H1 (cell line): ENCODE measurements at regions not wholly inside any gene's neighbourhood (a gene's known extent, or its start where the extent isn't known, plus 50 kb on each side); places are given as distances from the start of the nearest gene placed in this dataset.

Experiments used
- CTCF ChIA-PET: fragments of 300-600 bp; sonication (Branson Sonifier 250); formaldehyde crosslinking; loops from one replicate; lab custom pipeline; 2021; ENCODE audit not compliant: partially characterized antibody; lab: Charles Lee
- POLR2A ChIA-PET: fragments of 300-600 bp; sonication (Branson Sonifier 250); formaldehyde crosslinking; loops from one replicate; lab custom pipeline; 2021; ENCODE audit warnings: inconsistent platforms; ENCODE audit not compliant: partially characterized antibody; lab: Charles Lee
- DNase-seq, 2 experiments: peaks; one replicate each; pipeline versions ENCODE4 v3.0.0 to v3.0.0-alpha.2; 2010 to 2022; ENCODE audit warnings: low spot score in 2 of 2, low read depth in 1 of 2, mixed read lengths in 1 of 2
- FAIRE-seq: peaks from 2 replicates; lab custom pipeline; 2011; peaks lifted over from hg19 to GRCh38; lab: Jason Lieb, UNC
- H2AFZ ChIP-seq: 2 replicates; pipeline ENCODE4 v1.8.1; 2012; ENCODE audit warnings: low read length, inconsistent platforms
- H2AK5ac ChIP-seq: 2 replicates; pipeline ENCODE4 v1.6.1; 2013; ENCODE audit warnings: low read depth, low read length
- H2BK120ac ChIP-seq: replicated peaks from 2 replicates; pipeline ENCODE3; 2013; ENCODE audit warnings: low read depth, low read length, inconsistent platforms
- H2BK12ac ChIP-seq: 2 replicates; pipeline ENCODE4 v1.6.1; 2013; ENCODE audit warnings: low read depth, low read length
- H2BK15ac ChIP-seq: 2 replicates; pipeline ENCODE4 v1.6.1; 2013; ENCODE audit warnings: low read length
- H2BK20ac ChIP-seq: 2 replicates; pipeline ENCODE4 v1.6.1; 2013; ENCODE audit warnings: low read length
- H2BK5ac ChIP-seq: 2 replicates; pipeline ENCODE4 v1.6.1; 2013; ENCODE audit warnings: low read depth, low read length
- H3K14ac ChIP-seq: 2 replicates; pipeline ENCODE4 v1.6.1; 2013; ENCODE audit warnings: inconsistent platforms; ENCODE audit not compliant: insufficient read length
- H3K18ac ChIP-seq: 2 replicates; pipeline ENCODE4 v1.6.1; 2013; ENCODE audit warnings: low read length; ENCODE audit errors: extremely low read depth
- H3K23ac ChIP-seq: 2 replicates; pipeline ENCODE4 v1.6.1; 2013; ENCODE audit warnings: inconsistent platforms; ENCODE audit not compliant: insufficient read length
- H3K23me2 ChIP-seq: 2 replicates; pipeline ENCODE4 v1.6.1; 2013; ENCODE audit warnings: low read depth, low read length
- H3K27ac ChIP-seq: 2 replicates; pipeline ENCODE4 v1.6.1; 2011; ENCODE audit warnings: low read depth, low read length, inconsistent platforms
- H3K27me3 ChIP-seq, 4 experiments: replicated peaks in 1 of 4; 1 replicate in 1 of 4; 2 replicates in 3 of 4; pipeline versions ENCODE4 v1.6.1 to v1.8.1; 2011 to 2013; ENCODE audit warnings: low read length in 3 of 4, mild to moderate bottlenecking in 3 of 4, inconsistent platforms in 2 of 4, mixed read lengths in 2 of 4, moderate library complexity in 1 of 4; ENCODE audit not compliant: control insufficient read depth in 3 of 4, insufficient read depth in 3 of 4; ENCODE audit errors: extremely low read depth in 1 of 4
- H3K36me3 ChIP-seq, 4 experiments: 2 replicates each; pipeline versions ENCODE4 v1.6.1 to v1.8.1; 2011 to 2013; ENCODE audit warnings: mild to moderate bottlenecking in 4 of 4, low read length in 3 of 4, moderate library complexity in 2 of 4, control low read depth in 1 of 4, inconsistent platforms in 1 of 4; ENCODE audit not compliant: insufficient read depth in 4 of 4, control insufficient read depth in 2 of 4
- H3K4ac ChIP-seq: replicated peaks from 2 replicates; pipeline ENCODE3; 2013; ENCODE audit warnings: low read length, low read depth, mixed read lengths, inconsistent platforms; ENCODE audit not compliant: insufficient read length
- H3K4me1 ChIP-seq, 4 experiments: replicated peaks in 1 of 4; 1 replicate in 1 of 4; 2 replicates in 3 of 4; pipeline versions ENCODE4 v1.6.1 to v1.8.1; 2011 to 2013; ENCODE audit warnings: low read length in 3 of 4, inconsistent platforms in 2 of 4, mixed read lengths in 1 of 4; ENCODE audit not compliant: insufficient read depth in 4 of 4, control insufficient read depth in 3 of 4
- H3K4me2 ChIP-seq, 2 experiments: 2 replicates each; pipeline versions ENCODE4 v1.6.1 to v1.8.1; 2011 to 2013; ENCODE audit warnings: low read depth in 2 of 2, low read length in 2 of 2, control low read depth in 1 of 2, inconsistent platforms in 1 of 2, mild to moderate bottlenecking in 1 of 2; ENCODE audit not compliant: insufficient read depth in 1 of 2
- H3K4me3 ChIP-seq, 4 experiments: fragments of 200-600, 300-600 bp in 1 of 4; sonication (generic), shearing (Covaris generic), sonication (Bioruptor Twin) in 1 of 4; 2 replicates each; pipeline versions ENCODE4 v1.5.1 to v1.8.1; 2011 to 2016; ENCODE audit warnings: low read length in 4 of 4, low read depth in 3 of 4, control low read depth in 2 of 4, inconsistent platforms in 2 of 4, mild to moderate bottlenecking in 2 of 4, mixed read lengths in 1 of 4, moderate library complexity in 1 of 4; ENCODE audit not compliant: insufficient read depth in 2 of 4; ENCODE audit errors: extremely low read depth in 1 of 4
- H3K56ac ChIP-seq: replicated peaks from 2 replicates; pipeline ENCODE3; 2013; ENCODE audit warnings: low read depth, mild to moderate bottlenecking, mixed read lengths, low read length, inconsistent platforms; ENCODE audit not compliant: insufficient read length
- H3K79me1 ChIP-seq: 2 replicates; pipeline ENCODE4 v1.6.1; 2013; ENCODE audit warnings: low read depth, low read length, control low read depth
- H3K79me2 ChIP-seq, 2 experiments: 2 replicates each; pipeline versions ENCODE4 v1.6.1 to v1.8.1; 2012 to 2013; ENCODE audit warnings: low read length in 2 of 2, mild to moderate bottlenecking in 2 of 2, inconsistent platforms in 1 of 2; ENCODE audit not compliant: insufficient read depth in 2 of 2, control insufficient read depth in 1 of 2
- H3K9ac ChIP-seq, 4 experiments: replicated peaks in 1 of 4; 1 replicate in 1 of 4; 2 replicates in 3 of 4; pipeline versions ENCODE4 v1.6.1 to v1.8.1; 2011 to 2013; ENCODE audit warnings: low read depth in 3 of 4, low read length in 3 of 4, control low read depth in 2 of 4, mild to moderate bottlenecking in 2 of 4, moderate library complexity in 2 of 4, inconsistent platforms in 1 of 4; ENCODE audit errors: extremely low read depth in 1 of 4
- H3K9me3 ChIP-seq, 2 experiments: 2 replicates each; pipeline versions ENCODE4 v1.6.1 to v1.8.1; 2012 to 2013; ENCODE audit warnings: mild to moderate bottlenecking in 2 of 2, moderate library complexity in 2 of 2, control low read depth in 1 of 2, inconsistent platforms in 1 of 2, low read depth in 1 of 2, low read length in 1 of 2, mixed read lengths in 1 of 2; ENCODE audit not compliant: insufficient read depth in 2 of 2
- H4K20me1 ChIP-seq, 2 experiments: replicated peaks in 1 of 2; 2 replicates each; pipeline versions ENCODE3 to v1.8.1; 2011 to 2013; ENCODE audit warnings: inconsistent platforms in 2 of 2, low read length in 2 of 2, mild to moderate bottlenecking in 1 of 2; ENCODE audit not compliant: insufficient read depth in 2 of 2, control insufficient read depth in 1 of 2
- H4K5ac ChIP-seq: 2 replicates; pipeline ENCODE4 v1.6.1; 2013; ENCODE audit warnings: low read length, low read depth, mixed read lengths, inconsistent platforms; ENCODE audit not compliant: insufficient read length
- H4K8ac ChIP-seq: 2 replicates; pipeline ENCODE4 v1.8.0; 2013; ENCODE audit warnings: mild to moderate bottlenecking, moderate library complexity, low read length, inconsistent platforms; ENCODE audit not compliant: insufficient read depth; ENCODE audit errors: extremely low read depth
- H4K91ac ChIP-seq: replicated peaks from 2 replicates; pipeline ENCODE3; 2013; ENCODE audit warnings: low read length, mixed read lengths, inconsistent platforms; ENCODE audit not compliant: insufficient read length
- RXRA ChIP-seq: IDR thresholded peaks from 2 replicates; pipeline ENCODE4 v1.6.1; 2011; ENCODE audit warnings: low read depth, mild to moderate bottlenecking, low read length, moderate library complexity; ENCODE audit not compliant: insufficient read depth
- WGBS, 2 experiments: shearing (Covaris generic) in 1 of 2; methylation state at CpG; one replicate each; pipeline versions ENCODE4 v1.1.6 to v1.1.7; 2013 to 2015; ENCODE audit warnings: low lambda C conversion rate in 2 of 2, mixed read lengths in 2 of 2, inconsistent platforms in 1 of 2, low coverage in 1 of 2, missing lambda C conversion rate in 1 of 2; ENCODE audit not compliant: insufficient replicate concordance in 2 of 2, insufficient coverage in 1 of 2, insufficient read length in 1 of 2; ENCODE audit errors: extremely low coverage in 1 of 2, missing lambda C conversion rate in 1 of 2; 5-methylcytosine and 5-hydroxymethylcytosine counted together
- TF ChIP-seq, protein P1 (sequence below): IDR thresholded peaks from 2 replicates; pipeline ENCODE4 v1.6.1; 2012; ENCODE audit warnings: inconsistent platforms

GRCh38 chr12:63400718-63401117, 249.7 kb upstream of the AVPR1A start:
- no peak for TF ChIP-seq RXRA
- TF ChIP-seq, protein P1, sequence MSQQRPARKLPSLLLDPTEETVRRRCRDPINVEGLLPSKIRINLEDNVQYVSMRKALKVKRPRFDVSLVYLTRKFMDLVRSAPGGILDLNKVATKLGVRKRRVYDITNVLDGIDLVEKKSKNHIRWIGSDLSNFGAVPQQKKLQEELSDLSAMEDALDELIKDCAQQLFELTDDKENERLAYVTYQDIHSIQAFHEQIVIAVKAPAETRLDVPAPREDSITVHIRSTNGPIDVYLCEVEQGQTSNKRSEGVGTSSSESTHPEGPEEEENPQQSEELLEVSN: no peak
- Histone ChIP-seq H3K23ac (no peak overlapping the region), H4K91ac (no peak overlapping the region), H3K79me2 (no peaks in the 10 kb centered on the region), H2BK12ac (no peak overlapping the region), H2AK5ac (no peak overlapping the region), H3K4me1 (no peaks in the 10 kb centered on the region), H3K23me2 (no peaks in the 10 kb centered on the region), H3K27me3 (no peaks in the 10 kb centered on the region), H4K20me1 (no peaks in the 10 kb centered on the region), H3K14ac (no peak overlapping the region), H3K27ac (no peak overlapping the region), H2BK20ac (no peak overlapping the region), H2BK120ac (no peak overlapping the region), H3K79me1 (no peaks in the 10 kb centered on the region), H2BK15ac (no peak overlapping the region), H3K4ac (no peak overlapping the region), H2AFZ (no peak overlapping the region), H3K18ac (no peak overlapping the region), H4K8ac (no peak overlapping the region), H4K5ac (no peak overlapping the region), H2BK5ac (no peak overlapping the region), H3K9ac (no peak overlapping the region), H3K36me3 (no peaks in the 10 kb centered on the region), H3K4me2 (no peak overlapping the region), H3K9me3 (peaks cover 0 to 8% of the 10 kb centered on the region in 2 experiments; a peak in 1 of 4 replicates), H3K4me3 (no peak overlapping the region), H3K56ac (no peak overlapping the region)
- no peak for FAIRE-seq
- no peak for DNase-seq
- ChIA-PET POLR2A (no interaction called here), CTCF (interaction anchor here (0.8 to 1.2 kb wide), 2 partner anchors 15 to 297 kb away, joined by 3 read pairs; no protein-coding TSS in a partner anchor)
- 88% methylated on average over 3 of the region's 3 CpGs; no CpG with 5 or more reads in 1 of the 2 experiments for WGBS, 2 experiments
